Activated CD8-positive, alpha-beta T cell treated with anti-CD3 and anti-CD28 coated beads for 36 hours (primary cell): ENCODE measurements at regions not wholly inside any gene's neighbourhood (a gene's known extent, or its start where the extent isn't known, plus 50 kb on each side); places are given as distances from the start of the nearest gene placed in this dataset.
"Not testable (repeated sequence)": the region's sequence is repeated elsewhere in the genome, so short reads cannot be mapped to it uniquely, and the experiment has no call there.

Experiments used
- ATAC-seq: fragments of 200-7000 bp; cut with Tn5 transposase; one replicate; pipeline ENCODE4 v1.10.0; 2021; ENCODE audit warnings: mild to moderate bottlenecking, moderate library complexity
- CTCF ChIA-PET: fragments of 350-600 bp; sonication (Branson Sonifier 250); formaldehyde crosslinking; loops from one replicate; lab custom pipeline; 2021; ENCODE audit warnings: antibody characterized with exemption; lab: Charles Lee
- POLR2A ChIA-PET: fragments of 350-600 bp; sonication (Branson Sonifier 250); formaldehyde crosslinking; loops from one replicate; lab custom pipeline; 2021; ENCODE audit warnings: antibody characterized with exemption; lab: Charles Lee
- DNase-seq: peaks from one replicate; pipeline ENCODE4 v3.0.0-alpha.2; 2020
- H3K27ac Mint-ChIP-seq: one replicate; pipeline ENCODE4 v1.8.0; 2021; ENCODE audit warnings: mild to moderate bottlenecking, mixed read lengths
- H3K27me3 Mint-ChIP-seq: one replicate; pipeline ENCODE4 v1.8.0; 2021; ENCODE audit warnings: mixed read lengths
- H3K36me3 Mint-ChIP-seq: one replicate; pipeline ENCODE4 v1.8.0; 2021; ENCODE audit warnings: low read depth, mixed read lengths
- H3K4me1 Mint-ChIP-seq: one replicate; pipeline ENCODE4 v1.8.0; 2021; ENCODE audit warnings: low read depth, mixed read lengths
- H3K4me3 Mint-ChIP-seq: one replicate; pipeline ENCODE4 v1.8.0; 2021; ENCODE audit warnings: mild to moderate bottlenecking, moderate library complexity, mixed read lengths
- H3K9me3 Mint-ChIP-seq: one replicate; pipeline ENCODE4 v1.8.0; 2021; ENCODE audit warnings: mixed read lengths
- intact Hi-C: fragments of 100-400 bp; cut with micrococcal nuclease; formaldehyde crosslinking; loops from one replicate; pipeline ENCODE4 v1.10.0; 2022
- TF ChIP-seq, protein P1 (sequence below): fragments of 200-600 bp; IDR thresholded peaks from one replicate; pipeline ENCODE4 v1.8.0; 2022; ENCODE audit warnings: antibody characterized with exemption, mild to moderate bottlenecking

- Mint-ChIP-seq H3K27me3 (no peaks in the 10 kb centered on the region), H3K4me3 (no peak overlapping the region), H3K9me3 (peaks cover 2% of the 10 kb centered on the region), H3K4me1 (no peaks in the 10 kb centered on the region), H3K27ac (no peak overlapping the region), H3K36me3 (no peaks in the 10 kb centered on the region)
- TF ChIP-seq, protein P1, sequence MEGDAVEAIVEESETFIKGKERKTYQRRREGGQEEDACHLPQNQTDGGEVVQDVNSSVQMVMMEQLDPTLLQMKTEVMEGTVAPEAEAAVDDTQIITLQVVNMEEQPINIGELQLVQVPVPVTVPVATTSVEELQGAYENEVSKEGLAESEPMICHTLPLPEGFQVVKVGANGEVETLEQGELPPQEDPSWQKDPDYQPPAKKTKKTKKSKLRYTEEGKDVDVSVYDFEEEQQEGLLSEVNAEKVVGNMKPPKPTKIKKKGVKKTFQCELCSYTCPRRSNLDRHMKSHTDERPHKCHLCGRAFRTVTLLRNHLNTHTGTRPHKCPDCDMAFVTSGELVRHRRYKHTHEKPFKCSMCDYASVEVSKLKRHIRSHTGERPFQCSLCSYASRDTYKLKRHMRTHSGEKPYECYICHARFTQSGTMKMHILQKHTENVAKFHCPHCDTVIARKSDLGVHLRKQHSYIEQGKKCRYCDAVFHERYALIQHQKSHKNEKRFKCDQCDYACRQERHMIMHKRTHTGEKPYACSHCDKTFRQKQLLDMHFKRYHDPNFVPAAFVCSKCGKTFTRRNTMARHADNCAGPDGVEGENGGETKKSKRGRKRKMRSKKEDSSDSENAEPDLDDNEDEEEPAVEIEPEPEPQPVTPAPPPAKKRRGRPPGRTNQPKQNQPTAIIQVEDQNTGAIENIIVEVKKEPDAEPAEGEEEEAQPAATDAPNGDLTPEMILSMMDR = no peak
- ATAC-seq = no peak
- intact Hi-C loops = no loop called here
- ChIA-PET POLR2A (no interaction called here), CTCF (no interaction called here)
- DNase-seq = no peak
Measured at GRCh38 chr10:108612485-108612884, 1310.8 kb downstream of the XPNPEP1 start.

DNA sequence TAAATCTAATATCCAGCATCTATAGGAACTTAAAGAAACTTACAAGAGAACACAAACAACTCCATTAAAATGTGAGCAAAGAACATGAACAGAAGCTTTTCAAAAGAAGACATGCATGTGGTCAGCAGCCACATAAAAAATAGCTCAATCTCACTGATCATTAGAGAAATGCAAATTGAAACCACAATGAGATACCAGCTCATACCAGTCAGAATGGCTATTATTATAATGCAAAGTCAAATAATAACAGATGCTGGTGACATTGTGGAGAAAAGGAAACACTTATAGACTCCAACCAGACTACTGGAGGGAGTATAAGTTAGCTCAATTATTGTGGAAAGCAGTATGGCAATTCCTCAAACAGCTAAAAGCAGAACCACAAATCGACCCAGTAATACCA lies 1314.5 kb downstream of the XPNPEP1 start:
- TF ChIP-seq, protein P1 = no peak
- no peaks in the 10 kb centered on the region for H3K4me1 Mint-ChIP-seq
- no peak for ATAC-seq
- peaks cover 5% of the 10 kb centered on the region for H3K9me3 Mint-ChIP-seq
- intact Hi-C loops = no loop called here
- DNase-seq = no peak
- no peak overlapping the region for H3K27ac Mint-ChIP-seq
- H3K4me3 Mint-ChIP-seq = no peak overlapping the region
- no peaks in the 10 kb centered on the region for H3K27me3 Mint-ChIP-seq
- POLR2A ChIA-PET = no interaction called here
- no peaks in the 10 kb centered on the region for H3K36me3 Mint-ChIP-seq
- CTCF ChIA-PET = no interaction called here

DNA sequence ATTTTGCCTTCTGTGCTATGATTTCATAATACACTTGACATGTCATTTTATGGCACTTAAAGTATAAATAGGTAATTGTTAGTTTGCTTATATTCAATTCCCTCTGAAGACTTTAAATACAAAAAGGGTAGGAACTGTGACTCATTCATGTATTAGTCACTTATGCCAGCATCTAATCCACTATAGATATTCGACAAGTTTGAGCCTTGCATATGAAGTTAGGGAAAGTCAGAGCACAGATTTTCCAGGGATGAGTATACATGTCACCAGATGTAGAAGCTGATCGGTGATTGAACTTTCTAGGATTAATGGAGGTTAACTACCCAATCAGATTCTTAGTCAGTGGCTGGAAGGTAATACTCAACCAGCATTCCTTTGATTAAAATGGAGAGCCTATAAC lies 1321.5 kb downstream of the XPNPEP1 start:
- TF ChIP-seq, protein P1 = no peak
- ChIA-PET POLR2A (no interaction called here), CTCF (no interaction called here)
- ATAC-seq = no peak
- no peaks in the 10 kb centered on the region for H3K36me3 Mint-ChIP-seq
- H3K27me3 Mint-ChIP-seq = no peaks in the 10 kb centered on the region
- no peak overlapping the region for H3K4me3 Mint-ChIP-seq
- intact Hi-C loops = no loop called here
- H3K4me1 Mint-ChIP-seq = no peaks in the 10 kb centered on the region
- peaks cover 1% of the 10 kb centered on the region for H3K9me3 Mint-ChIP-seq
- no peak overlapping the region for H3K27ac Mint-ChIP-seq
- no peak for DNase-seq

GRCh38 chr10:108600511-108600910 lies 1322.8 kb downstream of the XPNPEP1 start:
- H3K27ac Mint-ChIP-seq, CTCF ChIA-PET, H3K4me1 Mint-ChIP-seq, H3K36me3 Mint-ChIP-seq, ATAC-seq, intact Hi-C loops, H3K27me3 Mint-ChIP-seq, DNase-seq, H3K4me3 Mint-ChIP-seq, H3K9me3 Mint-ChIP-seq, POLR2A ChIA-PET: not testable (repeated sequence)

GRCh38 chr10:108599317-108599716 lies 1324.0 kb downstream of the XPNPEP1 start:
- CTCF ChIA-PET, intact Hi-C loops, POLR2A ChIA-PET, H3K36me3 Mint-ChIP-seq, H3K27me3 Mint-ChIP-seq, DNase-seq, ATAC-seq, H3K9me3 Mint-ChIP-seq, H3K4me3 Mint-ChIP-seq, H3K4me1 Mint-ChIP-seq, H3K27ac Mint-ChIP-seq: not testable (repeated sequence)

DNA sequence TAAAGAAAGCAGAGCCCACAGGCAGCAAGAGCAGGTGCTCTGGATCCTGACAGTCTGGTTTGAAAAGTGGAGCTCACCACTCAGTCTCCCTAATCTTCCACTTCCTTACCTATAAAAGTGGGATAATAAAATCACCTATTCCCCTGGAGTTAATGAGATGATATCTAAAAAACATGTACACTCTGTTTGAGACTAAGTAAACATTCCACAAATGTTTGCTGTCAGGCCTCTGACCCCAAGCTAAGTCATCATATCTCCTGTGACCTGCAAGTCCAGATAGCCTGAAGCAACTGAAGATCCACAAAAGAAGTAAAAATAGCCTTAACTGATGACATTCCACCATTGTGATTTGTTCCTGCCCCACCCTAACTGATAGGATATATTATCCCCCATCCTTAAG lies 1324.5 kb downstream of the XPNPEP1 start:
- Mint-ChIP-seq H3K27me3 (no peaks in the 10 kb centered on the region), H3K36me3 (no peaks in the 10 kb centered on the region), H3K27ac (no peak overlapping the region), H3K4me1 (no peaks in the 10 kb centered on the region), H3K4me3 (no peak overlapping the region), H3K9me3 (no peaks in the 10 kb centered on the region)
- no peak for DNase-seq
- no peak for ATAC-seq
- ChIA-PET CTCF (no interaction called here), POLR2A (no interaction called here)
- TF ChIP-seq, protein P1 = no peak
- intact Hi-C loops = no loop called here
